Osteoblast (primary cell): ENCODE measurements at regions not wholly inside any gene's neighbourhood (a gene's known extent, or its start where the extent isn't known, plus 50 kb on each side); places are given as distances from the start of the nearest gene placed in this dataset.

Experiments used
- DNase-seq: peaks from one replicate; pipeline ENCODE4 v3.0.0; 2011; ENCODE audit warnings: low spot score, mixed read lengths; ENCODE audit not compliant: insufficient read length; ENCODE audit errors: missing footprints
- H2AFZ ChIP-seq: 2 replicates; pipeline ENCODE4 v1.6.0; 2011; ENCODE audit warnings: mild to moderate bottlenecking, low read length
- H3K27ac ChIP-seq: 2 replicates; pipeline ENCODE4 v1.5.1; 2011; ENCODE audit warnings: mild to moderate bottlenecking, low read depth, low read length, moderate library complexity
- H3K27me3 ChIP-seq: 2 replicates; pipeline ENCODE4 v1.6.0; 2012; ENCODE audit warnings: mild to moderate bottlenecking, control low read depth, inconsistent platforms, low read length, moderate library complexity; ENCODE audit not compliant: insufficient read depth
- H3K36me3 ChIP-seq: 2 replicates; pipeline ENCODE4 v1.5.1; 2011; ENCODE audit warnings: mild to moderate bottlenecking, low read length, control low read depth, moderate library complexity; ENCODE audit not compliant: insufficient read depth
- H3K4me1 ChIP-seq: 2 replicates; pipeline ENCODE4 v1.5.1; 2011; ENCODE audit warnings: mild to moderate bottlenecking, low read length, control low read depth, moderate library complexity; ENCODE audit not compliant: insufficient read depth
- H3K4me2 ChIP-seq: 2 replicates; pipeline ENCODE4 v1.6.0; 2011; ENCODE audit warnings: mild to moderate bottlenecking, low read length; ENCODE audit not compliant: insufficient read depth
- H3K4me3 ChIP-seq: fragments of 200-600 bp; sonication (generic); 3 replicates; pipeline ENCODE4 v1.5.1; 2012; ENCODE audit warnings: mild to moderate bottlenecking, low read length, inconsistent platforms; ENCODE audit not compliant: insufficient read depth
- H3K79me2 ChIP-seq: 2 replicates; pipeline ENCODE4 v1.6.0; 2012; ENCODE audit warnings: mild to moderate bottlenecking, low read length, control low read depth, inconsistent platforms; ENCODE audit not compliant: insufficient read depth
- H3K9me3 ChIP-seq: 2 replicates; pipeline ENCODE4 v1.5.1; 2011; ENCODE audit warnings: low read depth, low read length, control low read depth
- H4K20me1 ChIP-seq: 2 replicates; pipeline ENCODE4 v1.6.0; 2012; ENCODE audit warnings: mild to moderate bottlenecking, low read length, control low read depth; ENCODE audit not compliant: insufficient read depth
- CTCF ChIP-seq: IDR thresholded peaks from 2 replicates; pipeline ENCODE4 v1.5.1; 2011; ENCODE audit warnings: mild to moderate bottlenecking, low read depth, low read length, moderate library complexity; ENCODE audit errors: extremely low read depth

GRCh38 chr13:86569974-86570373 is 770.8 kb upstream of the SLITRK6 start:
- Histone ChIP-seq H3K36me3 (no peaks in the 10 kb centered on the region), H3K27ac (no peak overlapping the region), H3K4me1 (no peaks in the 10 kb centered on the region), H2AFZ (no peak overlapping the region), H4K20me1 (no peaks in the 10 kb centered on the region), H3K4me2 (no peak overlapping the region), H3K27me3 (no peaks in the 10 kb centered on the region), H3K4me3 (no peak overlapping the region), H3K9me3 (no peaks in the 10 kb centered on the region), H3K79me2 (no peaks in the 10 kb centered on the region)
- DNase-seq: no peak
- no peak for TF ChIP-seq CTCF

DNA sequence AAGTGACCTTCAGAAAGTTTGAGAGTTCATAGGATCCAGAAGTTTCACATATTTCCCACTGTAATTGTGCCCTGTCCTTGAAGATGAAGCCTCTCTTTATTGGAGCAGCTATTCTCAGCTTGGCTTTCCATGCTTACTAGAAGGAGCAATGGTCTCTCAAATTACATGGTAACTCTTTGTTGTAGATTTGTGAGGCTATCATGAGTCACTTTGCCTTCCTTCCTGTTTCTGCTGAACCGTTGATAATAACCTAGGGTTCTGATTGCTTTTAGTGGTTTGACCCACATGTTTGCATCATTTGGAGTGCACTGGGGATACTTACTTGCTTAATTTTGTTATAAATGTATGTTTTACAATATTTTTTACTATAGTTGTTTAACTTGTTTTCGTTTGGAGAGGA is 772.9 kb upstream of the SLITRK6 start:
- Histone ChIP-seq H2AFZ (no peak overlapping the region), H3K79me2 (no peaks in the 10 kb centered on the region), H3K9me3 (no peaks in the 10 kb centered on the region), H3K27me3 (no peaks in the 10 kb centered on the region), H3K4me3 (no peak overlapping the region), H3K27ac (no peak overlapping the region), H4K20me1 (no peaks in the 10 kb centered on the region), H3K4me1 (no peaks in the 10 kb centered on the region), H3K36me3 (no peaks in the 10 kb centered on the region), H3K4me2 (no peak overlapping the region)
- no peak for TF ChIP-seq CTCF
- DNase-seq: no peak

- TF ChIP-seq CTCF: no peak
- H3K4me1 ChIP-seq: no peaks in the 10 kb centered on the region
- no peak overlapping the region for H2AFZ ChIP-seq
- H3K4me2 ChIP-seq: no peak overlapping the region
- no peaks in the 10 kb centered on the region for H3K36me3 ChIP-seq
- H3K27me3 ChIP-seq: no peaks in the 10 kb centered on the region
- no peaks in the 10 kb centered on the region for H3K9me3 ChIP-seq
- H3K27ac ChIP-seq: no peak overlapping the region
- H3K4me3 ChIP-seq: no peak overlapping the region
- H4K20me1 ChIP-seq: no peaks in the 10 kb centered on the region
- no peaks in the 10 kb centered on the region for H3K79me2 ChIP-seq
- DNase-seq: no peak
Measured at GRCh38 chr13:86579662-86580061, 780.4 kb upstream of the SLITRK6 start.

DNA sequence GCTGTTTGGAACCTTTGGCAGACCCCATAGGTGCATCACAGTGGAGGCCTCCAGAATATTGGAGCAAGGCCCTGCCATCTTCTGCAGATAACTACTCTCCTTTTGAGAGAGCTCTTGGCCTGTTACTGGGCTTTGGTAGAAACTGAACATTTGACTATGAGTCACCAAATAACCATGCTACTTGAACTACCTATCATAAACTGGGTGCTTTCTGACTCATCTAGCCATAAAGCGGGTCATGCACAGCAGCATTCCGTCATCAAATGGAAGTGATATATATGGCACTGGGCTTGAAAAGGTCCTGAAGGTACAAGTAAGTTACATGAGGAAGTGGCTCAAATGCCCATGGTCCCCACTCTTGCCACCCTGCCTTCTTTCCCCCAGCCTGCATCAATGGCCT is 782.5 kb upstream of the SLITRK6 start:
- TF ChIP-seq CTCF: no peak
- Histone ChIP-seq H3K36me3 (no peaks in the 10 kb centered on the region), H2AFZ (no peak overlapping the region), H3K79me2 (no peaks in the 10 kb centered on the region), H4K20me1 (no peaks in the 10 kb centered on the region), H3K4me1 (no peaks in the 10 kb centered on the region), H3K4me2 (no peak overlapping the region), H3K9me3 (no peaks in the 10 kb centered on the region), H3K4me3 (no peak overlapping the region), H3K27me3 (no peaks in the 10 kb centered on the region), H3K27ac (no peak overlapping the region)
- no peak for DNase-seq
